ENCODE measurements at regions not wholly inside any gene's neighbourhood (a gene's known extent, or its start where the extent isn't known, plus 50 kb on each side); places are given as distances from the start of the nearest gene placed in this dataset.

GRCh38 chr1:2864203-2864905 lies 62.9 kb upstream of the TTC34 start:
- H3K4me3 ChIP-seq: no peak overlapping the region
- no peak for DNase-seq (ENCODE audit: low spot score in 2 of 2)
- TF ChIP-seq POLR2A (IDR thresholded peaks at IDR 0.05): no peak
- TF ChIP-seq CTCF (IDR thresholded peaks at IDR 0.05): no peak
- TF ChIP-seq POLR2AphosphoS5 (IDR thresholded peaks at IDR 0.05): no peak
- no peaks in the 10 kb centered on the region for H3K36me3 ChIP-seq
- intact Hi-C loops (cut with DNase I; ENCODE audit: low total_unique reads): no loop called here
- no peaks in the 10 kb centered on the region for H3K4me1 ChIP-seq
- H3K27me3 ChIP-seq: peaks cover 0 to 91% of the 10 kb centered on the region in 2 donors
- H3K27ac ChIP-seq: no peak overlapping the region
- no peaks in the 10 kb centered on the region for H3K9me3 ChIP-seq

GRCh38 chr1:2865000-2865399 lies 63.5 kb upstream of the TTC34 start:
- no peak for TF ChIP-seq POLR2A (IDR thresholded peaks at IDR 0.05)
- no peak for TF ChIP-seq CTCF (IDR thresholded peaks at IDR 0.05)
- TF ChIP-seq POLR2AphosphoS5 (IDR thresholded peaks at IDR 0.05): no peak
- H3K27me3 ChIP-seq: peaks cover 0 to 98% of the 10 kb centered on the region in 2 donors
- no peaks in the 10 kb centered on the region for H3K4me1 ChIP-seq
- no peak overlapping the region for H3K4me3 ChIP-seq
- H3K9me3 ChIP-seq: peaks cover 0 to 5% of the 10 kb centered on the region in 2 donors
- no peak for DNase-seq (ENCODE audit: low spot score in 2 of 2)
- H3K36me3 ChIP-seq: no peaks in the 10 kb centered on the region
- intact Hi-C loops (cut with DNase I; ENCODE audit: low total_unique reads): no loop called here
- H3K27ac ChIP-seq: no peak overlapping the region

- no peak for DNase-seq (ENCODE audit: low spot score in 2 of 2)
- H3K36me3 ChIP-seq: no peaks in the 10 kb centered on the region
- TF ChIP-seq CTCF (IDR thresholded peaks at IDR 0.05) (no peak), POLR2A (IDR thresholded peaks at IDR 0.05) (no peak), POLR2AphosphoS5 (IDR thresholded peaks at IDR 0.05) (no peak)
- peaks cover 7 to 13% of the 10 kb centered on the region in 2 donors for H3K9me3 ChIP-seq
- intact Hi-C loops (cut with DNase I; ENCODE audit: low total_unique reads): no loop called here
- H3K27ac ChIP-seq: no peak overlapping the region
- no peaks in the 10 kb centered on the region for H3K4me1 ChIP-seq
- no peak overlapping the region for H3K4me3 ChIP-seq
- peaks cover 0 to 98% of the 10 kb centered on the region in 2 donors for H3K27me3 ChIP-seq
These were observed 64.3 kb upstream of the TTC34 start for GRCh38 chr1:2865571-2866421.

DNA sequence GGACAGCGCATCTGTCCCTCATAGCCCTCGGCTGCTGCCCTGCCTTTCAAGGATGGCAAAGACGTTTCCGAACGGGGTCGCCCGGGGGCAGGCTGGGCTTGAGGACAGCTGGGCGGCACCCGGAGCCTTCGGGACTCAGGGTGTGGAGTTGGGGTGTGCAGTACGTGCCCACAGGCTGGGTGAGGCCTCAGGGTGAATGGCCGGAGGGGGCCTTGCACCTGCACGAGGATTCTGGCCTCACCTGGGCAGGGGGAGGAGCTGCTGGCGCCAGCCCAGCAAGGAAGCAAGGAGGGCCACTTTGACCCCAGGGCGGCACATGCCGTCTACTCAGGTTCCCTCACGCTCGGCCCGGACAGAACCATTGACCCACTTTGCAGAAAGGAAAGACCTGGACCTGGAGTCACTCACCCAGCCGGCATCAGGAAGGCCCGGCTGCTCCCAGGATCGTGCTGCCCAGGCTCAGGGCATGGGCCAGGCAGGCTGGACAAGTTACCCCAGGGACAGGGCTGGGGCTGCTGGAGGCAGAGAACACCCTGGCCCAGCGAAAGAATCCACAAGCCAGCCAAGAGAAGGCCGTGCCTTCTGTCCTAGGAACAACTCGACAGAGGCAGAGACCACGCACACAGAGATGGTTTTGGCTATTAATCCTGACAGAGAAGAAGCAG lies 65.1 kb upstream of the TTC34 start:
- Histone ChIP-seq H3K9me3 (peaks cover 14 to 20% of the 10 kb centered on the region in 2 donors), H3K27ac (no peak overlapping the region), H3K4me1 (no peaks in the 10 kb centered on the region), H3K27me3 (peaks cover 0 to 90% of the 10 kb centered on the region in 2 donors), H3K4me3 (no peak overlapping the region), H3K36me3 (no peaks in the 10 kb centered on the region)
- TF ChIP-seq POLR2A (IDR thresholded peaks at IDR 0.05) (no peak), CTCF (IDR thresholded peaks at IDR 0.05) (no peak), POLR2AphosphoS5 (IDR thresholded peaks at IDR 0.05) (no peak)
- no peak for DNase-seq (ENCODE audit: low spot score in 2 of 2)
- intact Hi-C loops (cut with DNase I; ENCODE audit: low total_unique reads): no loop called here

Data from breast epithelium (tissue), 4 donors.